HG03196 (cell line): ENCODE measurements at regions not wholly inside any gene's neighbourhood (a gene's known extent, or its start where the extent isn't known, plus 50 kb on each side); places are given as distances from the start of the nearest gene placed in this dataset.

Experiments
- ATAC-seq: cut with Tn5 transposase; IDR thresholded peaks from one replicate; pipeline ENCODE4 v1.9.1; 2021; ENCODE audit not compliant: unreplicated experiment

- no peak for ATAC-seq
Observed at GRCh38 chr13:77480066-77480465, 55.4 kb upstream of the SCEL start.

DNA sequence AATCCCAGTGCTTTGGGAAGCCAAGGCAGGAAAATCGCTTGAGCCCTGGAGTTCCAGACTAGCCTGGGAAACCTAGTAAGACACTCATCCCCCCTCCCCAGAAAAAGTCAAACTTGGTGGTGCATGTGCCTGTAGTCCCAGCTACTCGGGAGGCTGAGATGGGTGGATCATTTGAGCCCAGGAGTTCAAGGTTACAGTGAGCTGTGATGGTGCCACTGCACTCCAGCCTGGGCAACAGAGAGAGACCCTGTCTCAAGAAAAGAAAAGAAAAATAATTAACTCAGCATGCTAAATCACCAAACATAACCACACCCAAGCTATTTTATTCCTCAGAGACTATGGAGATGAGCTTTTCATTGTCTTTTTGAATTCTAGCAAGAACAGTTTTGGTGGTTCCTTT, 56.2 kb upstream of the SCEL start:
- ATAC-seq = no peak

GRCh38 chr13:77477299-77477848, 58.1 kb upstream of the SCEL start:
- ATAC-seq = no peak

DNA sequence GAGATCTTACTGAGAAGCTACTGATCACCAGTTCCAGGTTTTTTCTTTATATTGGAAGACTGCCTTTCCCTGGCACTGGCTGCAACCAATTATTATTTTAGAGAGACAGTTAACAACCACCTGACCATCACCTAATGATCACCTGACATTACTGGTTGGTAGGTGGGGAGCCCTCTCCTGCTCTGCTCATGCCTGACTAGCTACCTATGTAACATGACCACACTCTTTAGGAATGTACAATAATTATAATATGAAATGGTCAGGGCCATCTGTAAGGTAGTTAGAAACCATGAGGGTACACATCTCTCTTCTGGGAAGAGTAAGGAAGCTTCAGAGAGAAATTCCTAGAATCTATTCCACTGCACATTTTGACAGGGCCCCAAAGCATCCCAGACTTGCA, 59.0 kb upstream of the SCEL start:
- no peak for ATAC-seq

- no peak for ATAC-seq
Observed at GRCh38 chr13:77475345-77476084, 60.0 kb upstream of the SCEL start.

DNA sequence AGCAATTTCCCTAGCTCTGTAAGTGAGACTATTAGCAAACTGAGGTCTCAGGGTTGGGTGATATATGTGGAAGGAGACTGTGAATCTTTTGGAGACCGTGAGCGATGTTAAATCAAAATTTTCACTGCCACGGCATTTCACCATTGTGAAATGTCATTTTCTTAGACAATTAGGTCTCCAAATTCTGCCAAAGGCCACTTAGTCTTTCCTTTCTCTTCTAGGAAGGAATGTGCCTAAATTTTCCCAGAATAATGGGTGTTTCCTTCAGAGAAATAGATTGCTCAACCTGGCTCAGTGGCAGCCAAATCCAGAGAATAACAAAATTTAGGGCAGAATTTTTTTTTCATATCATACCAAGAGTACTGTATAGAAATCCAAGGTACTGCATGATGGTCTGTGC, 64.5 kb upstream of the SCEL start:
- ATAC-seq = no peak

DNA sequence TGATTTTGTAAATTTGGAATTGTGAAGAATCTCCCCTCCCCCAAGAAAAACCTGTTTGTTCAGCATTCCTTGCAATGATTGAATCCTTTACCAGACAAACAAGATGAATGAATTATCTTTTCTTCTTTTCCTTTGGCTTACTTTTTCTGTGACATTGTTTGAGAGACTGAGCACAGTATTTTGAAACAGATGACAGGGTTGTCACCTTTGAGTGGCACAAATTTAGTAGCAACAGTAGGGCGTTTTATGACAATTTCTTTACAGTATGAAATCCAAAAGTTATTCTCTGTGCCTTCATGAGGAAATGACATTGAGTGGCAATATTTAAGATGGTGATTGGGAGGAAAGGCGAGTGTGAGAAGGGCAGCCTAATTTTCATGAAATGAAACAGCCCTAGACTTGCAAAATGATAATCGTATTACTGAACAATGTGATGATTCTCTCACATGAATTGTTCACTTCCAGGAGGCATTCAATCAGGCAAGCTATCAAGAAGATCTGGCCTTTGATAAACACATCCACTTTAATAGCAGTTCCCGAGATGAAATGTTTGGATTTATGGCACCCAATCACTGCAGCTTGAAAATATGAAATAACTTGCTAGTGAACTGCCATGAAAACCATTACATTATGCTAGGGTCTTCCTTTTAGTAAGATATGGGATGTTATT, 68.6 kb upstream of the SCEL start:
- no peak for ATAC-seq

DNA sequence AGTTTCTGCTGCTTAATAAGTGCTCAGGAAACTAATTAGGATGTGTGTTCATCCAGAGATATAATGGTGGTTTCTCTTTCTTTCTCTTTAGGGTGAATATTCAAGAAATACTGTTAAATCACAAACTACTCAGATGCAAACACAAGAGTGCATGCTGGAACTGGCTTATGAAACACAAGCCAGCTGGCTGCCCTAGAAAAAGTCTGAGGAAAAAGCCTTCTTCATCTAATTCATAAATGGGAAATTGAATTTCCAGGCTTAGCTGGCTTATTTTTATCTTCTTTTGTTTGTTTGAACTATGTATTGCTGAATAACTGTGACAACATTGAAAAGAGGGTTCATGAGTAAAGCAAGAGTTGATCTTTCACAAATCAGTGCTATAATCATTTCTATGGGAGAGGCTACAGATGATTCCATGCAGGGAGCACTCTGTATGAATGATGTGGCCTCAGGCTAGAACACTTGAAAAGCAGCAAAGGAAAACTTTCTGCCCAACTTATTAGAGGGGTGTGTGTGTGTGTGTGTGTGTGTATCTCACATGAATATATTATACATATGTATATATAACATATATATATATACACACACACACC, 69.8 kb upstream of the SCEL start:
- ATAC-seq = no peak

GRCh38 chr13:77460195-77460594, 75.3 kb upstream of the SCEL start:
- ATAC-seq = no peak

DNA sequence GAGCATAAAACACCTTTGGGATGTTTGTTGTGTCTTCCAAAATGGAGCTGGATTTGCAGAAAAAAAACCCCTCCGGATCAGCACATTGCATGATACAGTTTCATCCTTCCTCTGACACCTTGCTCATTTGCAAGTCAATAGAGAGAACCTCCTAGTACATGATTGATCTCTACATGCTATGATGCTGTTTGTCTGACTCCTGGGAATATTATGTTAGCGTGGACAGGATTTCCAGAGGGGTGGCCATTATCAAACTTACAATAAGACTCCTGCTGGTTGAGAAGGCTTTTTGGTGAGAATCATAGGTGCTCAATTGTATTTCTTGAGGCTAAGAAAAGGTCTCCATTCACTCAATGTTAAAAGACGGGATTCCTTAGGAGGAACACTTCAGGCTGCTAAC, 75.9 kb upstream of the SCEL start:
- no peak for ATAC-seq

- ATAC-seq = no peak
Observed at GRCh38 chr13:77458736-77459135, 76.8 kb upstream of the SCEL start.

DNA sequence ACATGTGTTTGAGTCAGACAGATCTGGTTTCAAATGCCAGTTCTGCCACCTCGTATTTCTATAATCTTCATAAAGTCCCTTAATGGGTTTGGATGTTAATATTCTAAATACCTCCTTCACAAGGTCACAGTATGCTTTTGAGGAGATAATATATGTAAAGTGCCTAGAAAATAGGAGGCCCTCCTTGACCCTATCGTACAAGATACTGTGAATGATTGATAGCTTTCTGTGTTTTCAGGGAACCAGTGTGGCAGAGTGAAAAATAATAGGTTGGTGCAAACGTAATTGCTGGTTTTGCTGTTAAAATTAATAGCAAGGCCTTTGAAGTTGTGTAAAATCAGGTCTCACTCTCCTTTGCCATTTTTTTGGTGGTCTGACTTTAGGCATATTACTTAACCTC, 77.5 kb upstream of the SCEL start:
- no peak for ATAC-seq

- ATAC-seq = no peak
Observed at GRCh38 chr13:77456271-77456670, 79.2 kb upstream of the SCEL start.

- ATAC-seq = no peak
Observed at GRCh38 chr13:77449265-77449664, 86.2 kb upstream of the SCEL start.

- ATAC-seq = no peak
Observed at GRCh38 chr13:77448689-77449088, 86.8 kb upstream of the SCEL start.

DNA sequence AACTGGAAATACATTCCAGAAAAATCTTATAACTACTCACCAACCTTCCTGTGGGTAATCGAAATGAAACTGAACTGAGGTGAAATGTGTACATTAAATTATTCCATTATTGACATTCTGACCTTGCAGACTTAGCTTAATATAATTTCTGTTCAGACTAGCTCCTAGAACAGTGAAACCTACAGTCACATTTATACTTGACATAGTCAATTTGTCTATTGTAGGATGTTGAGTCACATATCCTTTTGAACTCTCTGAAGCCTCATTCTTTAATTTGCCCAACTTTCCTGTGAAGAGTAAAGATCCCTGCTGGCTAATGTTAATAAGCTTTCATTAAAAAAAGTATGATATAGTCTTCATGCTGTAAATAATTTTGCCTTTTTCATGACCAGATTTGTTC, 92.0 kb upstream of the SCEL start:
- ATAC-seq = no peak

- no peak for ATAC-seq
Observed at GRCh38 chr13:77437267-77437666, 98.2 kb upstream of the SCEL start.

GRCh38 chr13:77434289-77434688, 101.2 kb upstream of the SCEL start:
- ATAC-seq = no peak

DNA sequence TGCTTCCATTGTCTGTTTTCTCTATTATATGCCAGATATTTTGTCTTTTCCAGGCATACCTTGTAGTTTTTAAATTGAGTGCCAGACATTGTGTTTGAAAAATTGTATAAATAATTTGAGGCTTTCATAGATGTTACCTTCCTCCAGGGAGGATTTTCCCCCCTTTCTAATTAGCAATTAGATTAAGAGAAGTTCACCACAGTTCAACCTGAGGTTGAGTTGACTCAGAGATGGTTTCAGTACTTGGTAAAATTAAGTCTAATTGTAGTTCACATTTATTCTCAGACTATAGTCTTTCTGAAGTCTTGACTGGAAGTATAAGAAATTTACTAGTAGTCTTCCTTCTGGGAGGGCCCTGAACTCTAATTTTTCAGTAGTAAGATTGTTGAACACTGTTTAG, 104.1 kb upstream of the SCEL start:
- no peak for ATAC-seq

DNA sequence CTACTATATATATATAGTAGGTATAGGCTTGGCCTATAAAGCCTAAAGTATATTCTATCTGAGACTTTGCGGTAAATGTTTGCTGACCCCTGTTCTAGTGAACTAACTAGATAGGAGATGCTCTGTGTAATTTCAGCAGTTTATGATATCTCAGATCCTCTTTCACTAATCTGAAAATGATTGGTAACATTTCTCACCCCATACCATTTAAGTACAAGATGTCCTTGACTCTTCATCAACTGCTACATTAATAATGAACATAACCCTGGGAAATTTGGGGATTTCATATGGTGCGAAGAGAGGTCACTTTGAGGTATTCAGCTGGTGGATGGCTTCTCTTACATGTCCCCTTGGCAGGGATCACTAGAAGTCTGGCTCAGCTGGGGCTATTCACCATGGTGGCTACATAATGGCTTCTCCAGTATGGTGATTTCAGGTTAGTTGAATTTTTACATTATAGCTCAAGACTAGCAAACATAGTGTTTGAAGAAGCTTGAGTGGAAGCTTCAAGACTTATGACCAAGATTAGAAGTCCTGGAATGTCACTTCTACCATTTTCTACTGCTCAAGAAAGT, 103.6 kb upstream of the MYCBP2 start:
- ATAC-seq = peak; percentile 28

GRCh38 chr13:77429320-77430142, 102.6 kb upstream of the MYCBP2 start:
- peak; percentile 71 for ATAC-seq
